Neural crest cell (in vitro differentiated cells): ENCODE measurements at regions not wholly inside any gene's neighbourhood (a gene's known extent, or its start where the extent isn't known, plus 50 kb on each side); places are given as distances from the start of the nearest gene placed in this dataset.
"Not testable (repeated sequence)": the region's sequence is repeated elsewhere in the genome, so short reads cannot be mapped to it uniquely, and the experiment has no call there.

Source experiments
- DNase-seq: peaks from one replicate; pipeline ENCODE4 v3.0.0; 2021; ENCODE audit warnings: low read depth, mixed read lengths, low spot score
- H3K27ac Mint-ChIP-seq: one replicate; pipeline ENCODE4 v1.8.0; 2021; ENCODE audit warnings: mild to moderate bottlenecking, mixed read lengths; ENCODE audit not compliant: unreplicated experiment
- H3K27me3 Mint-ChIP-seq: 2 replicates; pipeline ENCODE4 v1.8.0; 2021; ENCODE audit warnings: low read depth, mild to moderate bottlenecking, mixed read lengths
- H3K36me3 Mint-ChIP-seq: 2 replicates; pipeline ENCODE4 v1.8.0; 2021; ENCODE audit warnings: low read depth, mild to moderate bottlenecking, mixed read lengths
- H3K4me1 Mint-ChIP-seq: 2 replicates; pipeline ENCODE4 v1.8.0; 2021; ENCODE audit warnings: mixed read lengths
- H3K4me3 Mint-ChIP-seq: one replicate; pipeline ENCODE4 v1.8.0; 2021; ENCODE audit warnings: mild to moderate bottlenecking, mixed read lengths
- H3K9me3 Mint-ChIP-seq: 2 replicates; pipeline ENCODE4 v1.8.0; 2021; ENCODE audit warnings: mixed read lengths
- CTCF ChIP-seq: fragments of 200-600 bp; sonication (generic); conservative IDR thresholded peaks from 2 replicates; pipeline ENCODE4 v1.5.0; 2021; ENCODE audit warnings: antibody characterized with exemption, mild to moderate bottlenecking

GRCh38 chr11:69205743-69206612 is 50.2 kb downstream of the SMIM38 start:
- Mint-ChIP-seq H3K4me3 (no peak overlapping the region), H3K36me3 (peaks cover 2% of the 10 kb centered on the region), H3K9me3 (no peaks in the 10 kb centered on the region), H3K27ac (no peak overlapping the region), H3K4me1 (peaks cover 30% of the 10 kb centered on the region), H3K27me3 (peaks cover 5% of the 10 kb centered on the region)
- no peak for DNase-seq
- no peak for TF ChIP-seq CTCF

- H3K4me1 Mint-ChIP-seq: peaks cover 29% of the 10 kb centered on the region
- H3K36me3 Mint-ChIP-seq, H3K27ac Mint-ChIP-seq, H3K27me3 Mint-ChIP-seq, H3K4me3 Mint-ChIP-seq, DNase-seq, H3K9me3 Mint-ChIP-seq: not testable (repeated sequence)
These were observed 50.9 kb downstream of the SMIM38 start for GRCh38 chr11:69206613-69206965.

GRCh38 chr11:69207165-69207889 is 51.6 kb downstream of the SMIM38 start:
- Mint-ChIP-seq H3K4me3 (no peak overlapping the region), H3K27me3 (peaks cover 3% of the 10 kb centered on the region), H3K27ac (no peak overlapping the region), H3K36me3 (peaks cover 2% of the 10 kb centered on the region), H3K4me1 (peaks cover 36% of the 10 kb centered on the region), H3K9me3 (no peaks in the 10 kb centered on the region)
- no peak for DNase-seq
- TF ChIP-seq CTCF: no peak

GRCh38 chr11:69208190-69209037 is 52.7 kb downstream of the SMIM38 start:
- Mint-ChIP-seq H3K4me3 (no peak overlapping the region), H3K27me3 (peaks cover 3% of the 10 kb centered on the region), H3K27ac (no peak overlapping the region), H3K36me3 (peaks cover 2% of the 10 kb centered on the region), H3K9me3 (no peaks in the 10 kb centered on the region), H3K4me1 (peaks cover 40% of the 10 kb centered on the region)
- no peak for DNase-seq
- TF ChIP-seq CTCF: no peak

- DNase-seq: no peak
- Mint-ChIP-seq H3K36me3 (peaks cover 2% of the 10 kb centered on the region), H3K4me1 (peaks cover 37% of the 10 kb centered on the region), H3K4me3 (no peak overlapping the region), H3K27ac (no peak overlapping the region), H3K9me3 (no peaks in the 10 kb centered on the region), H3K27me3 (peaks cover 3% of the 10 kb centered on the region)
- no peak for TF ChIP-seq CTCF
These were observed 53.3 kb downstream of the SMIM38 start for GRCh38 chr11:69209038-69209350.
